ENCODE measurements at regions not wholly inside any gene's neighbourhood (a gene's known extent, or its start where the extent isn't known, plus 50 kb on each side); places are given as distances from the start of the nearest gene placed in this dataset.
A peak's percentile ranks its signal among the peaks of the same experiment; 100 is the strongest.
"Not testable (repeated sequence)": the region's sequence is repeated elsewhere in the genome, so short reads cannot be mapped to it uniquely, and the experiment has no call there.

DNA sequence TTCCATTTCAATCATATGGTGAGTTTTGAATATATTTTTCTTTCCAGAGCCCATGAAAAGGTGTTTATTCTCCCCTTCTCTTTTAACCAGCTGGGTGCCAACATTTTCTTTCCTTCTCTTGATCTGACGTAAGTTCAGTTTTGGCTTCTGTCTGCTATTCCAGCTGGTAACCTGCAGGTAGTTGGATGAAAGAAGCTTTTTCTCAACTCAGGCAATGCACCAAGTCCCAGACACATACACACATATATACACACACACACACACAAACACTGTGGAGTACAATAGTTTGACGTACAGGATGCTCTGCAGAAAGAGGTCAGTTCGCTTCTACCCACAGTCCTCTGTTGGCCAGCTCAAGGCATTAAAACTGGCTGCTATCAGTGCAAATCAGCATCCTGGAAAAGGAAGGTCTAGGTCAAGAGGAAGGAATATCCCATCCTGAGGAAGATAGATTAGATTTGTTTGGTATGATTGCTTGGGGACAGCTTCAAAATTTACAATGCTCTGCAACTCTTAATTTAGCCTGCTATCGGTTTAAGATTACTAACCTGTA lies 214.3 kb upstream of the SEMA6A start:
- DNase-seq = no peak

DNA sequence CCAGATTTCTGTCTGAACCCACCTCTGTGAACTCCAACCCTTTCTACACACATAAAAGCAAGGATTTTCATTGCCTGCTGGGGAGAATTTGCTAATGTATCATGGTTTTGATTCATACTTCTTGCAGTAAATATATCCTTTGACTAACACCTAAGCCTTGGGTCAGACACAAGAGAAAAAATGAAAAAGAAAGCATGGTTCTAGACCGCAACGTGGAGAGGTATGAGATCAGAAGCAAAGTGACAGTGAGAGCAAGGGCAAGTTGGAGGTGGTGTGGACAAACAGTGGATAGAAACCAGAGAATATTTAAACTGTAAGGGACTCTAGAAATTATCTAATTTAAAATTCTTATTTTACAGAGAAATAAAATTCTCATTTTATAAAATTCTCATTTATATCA lies 212.9 kb upstream of the SEMA6A start:
- DNase-seq = no peak

DNA sequence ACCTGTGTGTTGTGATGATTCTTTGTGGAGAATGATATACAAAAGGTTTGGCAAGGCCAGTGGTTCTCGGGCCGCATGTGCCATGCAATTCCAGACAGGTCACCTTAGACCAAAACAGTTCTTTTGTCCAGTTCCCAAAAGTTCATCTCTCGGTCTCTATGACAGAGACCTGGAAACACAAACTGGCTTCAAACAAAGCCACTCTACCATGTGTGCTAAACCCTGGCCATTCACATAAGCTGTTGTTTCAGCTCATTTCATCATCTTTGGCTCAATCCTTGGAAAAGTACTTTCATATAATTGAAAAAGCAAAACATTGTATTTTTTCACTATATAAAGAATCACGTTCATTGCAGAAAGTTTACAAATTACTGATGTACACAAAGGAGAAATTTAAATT lies 210.5 kb upstream of the SEMA6A start:
- DNase-seq = no peak

DNA sequence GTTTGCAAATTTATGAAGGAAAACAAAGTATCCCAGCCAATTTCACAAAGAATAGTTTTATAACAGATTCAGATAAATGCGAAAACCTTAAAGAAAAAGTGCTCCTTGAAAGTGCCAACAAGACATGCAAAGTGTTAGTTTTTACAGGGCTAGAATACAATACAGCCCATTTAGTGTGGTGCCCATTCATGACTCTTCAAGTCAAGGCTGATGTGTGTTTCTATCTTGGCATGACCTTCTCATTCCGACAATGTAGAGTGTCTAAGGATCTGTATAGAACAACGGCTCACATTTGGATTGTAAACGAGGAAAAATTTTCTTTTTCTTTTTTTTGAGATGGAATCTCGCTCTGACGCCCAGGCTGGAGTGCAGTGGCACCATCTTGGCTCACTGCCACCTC lies 205.2 kb upstream of the SEMA6A start:
- no peak for DNase-seq

DNA sequence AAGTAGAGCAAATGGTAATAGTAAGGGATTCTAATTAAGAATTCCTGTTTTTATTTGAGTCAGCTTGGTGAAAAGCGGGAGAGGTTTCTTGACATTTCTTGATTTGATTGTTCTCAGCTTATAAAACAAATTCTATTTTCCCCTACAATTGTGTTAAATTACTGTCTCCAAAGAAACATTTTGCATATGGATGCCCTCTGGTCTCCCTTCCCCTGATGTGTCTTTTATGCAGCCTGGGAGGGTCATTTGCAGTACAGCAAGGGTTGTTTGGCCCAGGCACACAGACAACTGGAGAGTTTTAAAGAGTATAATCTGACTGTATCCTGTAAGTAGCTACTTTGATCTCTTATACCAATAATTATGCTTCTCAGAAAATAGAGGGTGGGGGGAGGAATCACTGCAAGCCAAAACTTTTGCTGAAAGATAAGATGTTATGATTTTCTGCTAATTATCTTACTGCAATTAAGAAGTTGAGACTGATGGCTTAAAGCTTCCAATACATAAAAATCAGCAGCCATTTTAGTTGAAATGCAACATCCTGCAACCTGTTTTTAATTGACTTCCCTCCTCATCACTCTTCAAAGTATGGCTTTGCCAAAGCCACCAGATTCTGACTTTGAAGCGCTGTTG lies 204.1 kb upstream of the SEMA6A start:
- DNase-seq = no peak

DNA sequence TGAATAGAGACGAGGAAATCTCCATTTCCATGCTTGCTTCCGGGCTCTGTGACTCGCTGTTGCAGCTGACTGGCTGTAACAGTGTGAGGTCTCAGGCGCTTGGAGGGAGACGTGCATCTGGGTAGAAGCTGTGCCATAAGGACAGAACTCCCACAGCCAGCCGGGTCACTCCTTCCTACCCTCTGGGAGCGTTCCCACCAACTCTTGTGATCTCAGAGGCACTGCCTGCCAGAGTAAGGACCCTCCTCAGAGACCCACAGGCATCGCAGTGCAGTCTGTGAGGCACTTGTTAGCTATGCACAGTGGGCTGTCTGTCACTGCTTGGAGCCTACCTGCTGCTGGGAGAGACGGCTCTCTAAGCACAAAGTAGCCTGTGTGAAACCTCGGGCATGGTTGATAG lies 203.4 kb upstream of the SEMA6A start:
- no peak for DNase-seq

DNA sequence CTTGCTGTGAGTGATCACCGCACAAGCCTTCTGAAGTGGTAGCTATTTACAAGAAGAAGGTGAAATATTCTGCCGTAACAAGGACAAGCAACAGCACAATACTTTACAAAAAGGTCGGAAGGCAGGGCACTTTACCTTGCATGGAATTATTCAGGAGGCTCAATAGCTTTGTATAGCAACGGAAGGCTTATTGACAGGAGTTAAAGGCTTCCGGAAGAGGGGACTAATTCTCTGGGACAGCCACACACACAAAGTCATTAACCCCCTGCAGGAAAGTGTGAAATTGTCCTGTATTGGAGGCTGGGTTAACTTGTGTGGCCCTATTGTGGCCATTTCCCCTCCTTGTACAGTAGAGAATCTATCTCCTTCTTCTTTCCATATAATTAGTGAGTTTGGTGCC lies 199.3 kb upstream of the SEMA6A start:
- no peak for DNase-seq

DNA sequence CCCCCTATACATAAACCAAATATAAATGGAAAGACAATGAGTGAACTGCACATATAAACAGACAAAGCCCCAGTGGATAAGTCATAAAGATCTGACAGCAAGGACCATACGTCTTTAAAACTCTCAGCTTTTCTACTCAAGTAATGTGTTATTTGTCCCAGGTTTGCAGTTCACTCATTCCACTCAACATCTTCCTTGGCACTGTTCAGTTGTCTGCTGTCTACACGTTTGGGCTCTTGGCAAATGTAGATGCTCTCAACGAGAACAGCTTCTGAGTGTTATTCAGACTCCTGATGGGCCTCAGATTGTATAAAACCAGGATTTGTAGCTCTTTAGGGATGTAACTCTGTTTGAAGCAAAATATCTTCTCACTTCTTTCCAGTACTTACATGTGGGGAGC lies 198.2 kb upstream of the SEMA6A start:
- DNase-seq = no peak

DNA sequence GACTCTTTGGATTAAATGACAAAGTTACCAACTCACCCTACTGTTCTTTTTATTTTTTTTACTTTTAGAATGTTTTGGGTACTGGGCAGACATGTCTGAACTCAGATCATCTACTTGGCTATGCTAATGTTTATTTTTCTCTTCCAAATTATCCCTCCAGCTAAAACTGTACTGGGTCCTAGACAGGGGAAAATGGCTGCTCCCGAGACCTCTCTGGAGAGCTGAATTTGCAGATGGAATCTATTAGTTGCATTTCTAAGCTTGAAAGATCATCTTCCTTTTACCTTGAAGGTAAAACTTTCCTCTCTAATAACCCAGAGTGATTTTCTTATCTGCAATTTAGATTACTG lies 197.5 kb upstream of the SEMA6A start:
- no peak for DNase-seq

DNA sequence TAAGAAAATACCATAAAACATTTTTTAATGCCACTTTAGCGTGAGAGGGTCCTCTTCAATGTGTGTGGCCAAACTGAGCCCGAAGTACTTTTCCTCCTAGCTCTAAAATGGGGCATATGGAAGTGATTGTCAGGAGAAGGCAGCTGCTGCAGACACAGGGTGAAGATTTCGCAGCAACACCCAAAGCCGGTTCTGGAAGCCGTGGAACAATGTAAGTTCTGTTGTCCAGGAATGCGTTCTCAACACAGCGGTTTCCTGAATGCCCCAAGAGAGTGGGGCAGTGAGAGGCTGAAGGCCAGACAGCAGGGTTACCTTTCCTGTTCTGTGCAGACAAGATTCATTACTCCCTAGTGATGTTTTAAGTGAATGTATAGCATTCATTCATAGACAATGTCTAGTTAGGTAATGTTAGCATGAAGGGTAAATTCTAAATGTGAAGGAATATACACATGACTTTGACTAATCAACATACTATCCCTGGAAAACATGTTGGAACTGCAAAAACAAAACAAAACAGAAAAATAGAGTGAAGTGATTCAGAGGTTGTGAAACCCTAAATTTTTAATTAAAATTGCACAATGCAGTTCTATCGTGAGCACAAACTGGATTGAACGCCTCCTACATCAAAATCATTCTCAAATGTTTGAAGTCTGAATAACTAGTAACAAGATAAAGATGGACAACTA lies 197.0 kb upstream of the SEMA6A start:
- DNase-seq = no peak

DNA sequence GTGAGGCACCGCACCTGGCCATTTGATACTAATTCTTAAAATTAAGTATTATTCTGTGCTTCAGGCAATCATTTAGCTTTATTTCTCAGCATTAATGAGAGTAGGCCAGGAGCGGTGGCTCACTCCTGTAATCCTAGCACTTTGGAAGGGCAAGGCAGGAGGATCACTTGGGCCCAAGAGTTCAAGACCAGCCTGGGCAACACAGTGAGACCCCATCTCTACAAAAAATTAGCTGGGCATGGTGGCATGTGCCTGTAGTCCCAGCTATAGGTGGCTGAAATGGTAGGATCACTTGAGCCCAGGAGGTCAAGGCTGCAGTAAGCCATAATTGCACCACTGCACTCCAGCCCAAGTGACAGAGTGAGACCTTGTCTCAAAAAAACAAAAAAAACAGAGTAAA lies 195.3 kb upstream of the SEMA6A start:
- not testable (repeated sequence) for DNase-seq

DNA sequence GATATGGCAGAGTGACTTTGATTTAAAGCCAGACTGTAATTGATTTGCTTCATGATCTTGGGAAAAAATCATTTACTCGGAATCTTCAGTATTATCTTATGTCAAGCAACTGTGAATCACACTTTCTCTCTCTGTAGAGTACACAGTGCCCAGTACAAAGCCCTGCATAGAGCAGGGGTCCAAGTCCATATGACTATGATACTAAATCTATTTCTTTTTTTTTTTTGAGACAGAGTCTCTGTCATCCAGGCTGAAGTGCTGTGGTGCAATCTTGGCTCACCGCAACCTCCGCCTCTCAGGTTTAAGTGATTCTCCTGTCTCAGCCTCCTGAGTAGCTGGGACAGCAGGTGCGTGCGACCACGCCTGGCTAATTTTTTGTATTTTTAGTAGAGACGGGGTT lies 194.8 kb upstream of the SEMA6A start:
- no peak for DNase-seq

DNA sequence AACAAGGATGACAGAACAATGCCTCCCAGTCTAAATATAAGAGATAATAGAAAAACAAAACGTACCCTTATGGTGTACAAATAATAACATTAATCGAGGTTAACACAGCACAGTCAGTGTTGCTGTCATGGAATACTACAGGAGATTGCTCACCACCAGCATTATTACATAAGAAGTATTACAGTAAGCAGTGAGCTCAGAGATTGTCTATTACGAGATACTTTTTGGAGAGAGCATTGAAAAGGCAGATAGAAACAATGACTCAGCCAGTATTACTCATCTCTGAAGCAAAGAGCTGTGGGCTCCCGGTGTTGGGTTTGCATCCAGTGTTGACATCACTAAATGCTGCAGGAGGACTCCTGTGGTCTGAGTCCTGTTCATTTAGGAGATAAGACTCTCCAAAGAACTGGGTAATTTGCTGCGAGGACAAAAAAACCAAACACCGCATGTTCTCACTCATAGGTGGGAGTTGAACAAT lies 191.9 kb upstream of the SEMA6A start:
- DNase-seq = no peak

DNA sequence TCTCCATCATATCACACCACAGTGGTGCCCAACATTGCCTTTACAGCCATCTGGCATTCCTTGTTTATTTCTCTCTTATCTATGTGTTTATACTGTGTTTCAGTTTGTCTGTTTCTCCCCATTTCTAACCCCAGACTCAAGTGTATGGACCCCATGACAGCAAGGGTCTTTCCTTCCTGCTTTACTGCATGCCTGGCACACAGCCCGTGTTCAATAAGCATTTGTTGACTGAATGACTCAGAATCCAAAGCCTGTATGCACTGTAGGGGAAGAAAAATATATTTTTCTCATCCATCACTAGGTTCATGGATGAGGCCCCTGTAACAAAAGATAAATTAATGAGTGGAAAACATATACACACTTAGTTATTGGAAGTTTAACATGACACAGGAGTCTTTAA lies 190.8 kb upstream of the SEMA6A start:
- DNase-seq = no peak

DNA sequence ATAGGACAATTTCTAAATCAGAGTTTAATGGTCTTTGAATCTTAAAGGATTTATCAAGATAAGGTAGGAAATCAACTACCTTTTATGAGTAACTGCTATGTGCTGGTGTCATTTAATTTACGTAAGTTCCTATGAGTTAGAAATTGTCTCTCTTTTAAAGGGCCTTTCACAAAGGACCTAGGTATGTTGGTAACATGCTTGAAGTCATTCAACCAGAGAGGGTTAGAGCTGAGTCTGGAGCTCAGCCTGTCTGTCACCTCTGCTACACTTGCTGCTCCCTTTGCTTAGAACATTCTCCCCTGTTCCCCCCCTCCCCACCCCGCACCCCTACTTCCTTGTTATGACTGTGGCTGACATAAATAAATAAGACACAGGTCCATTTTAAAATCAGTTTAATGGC lies 190.3 kb upstream of the SEMA6A start:
- DNase-seq = no peak

DNA sequence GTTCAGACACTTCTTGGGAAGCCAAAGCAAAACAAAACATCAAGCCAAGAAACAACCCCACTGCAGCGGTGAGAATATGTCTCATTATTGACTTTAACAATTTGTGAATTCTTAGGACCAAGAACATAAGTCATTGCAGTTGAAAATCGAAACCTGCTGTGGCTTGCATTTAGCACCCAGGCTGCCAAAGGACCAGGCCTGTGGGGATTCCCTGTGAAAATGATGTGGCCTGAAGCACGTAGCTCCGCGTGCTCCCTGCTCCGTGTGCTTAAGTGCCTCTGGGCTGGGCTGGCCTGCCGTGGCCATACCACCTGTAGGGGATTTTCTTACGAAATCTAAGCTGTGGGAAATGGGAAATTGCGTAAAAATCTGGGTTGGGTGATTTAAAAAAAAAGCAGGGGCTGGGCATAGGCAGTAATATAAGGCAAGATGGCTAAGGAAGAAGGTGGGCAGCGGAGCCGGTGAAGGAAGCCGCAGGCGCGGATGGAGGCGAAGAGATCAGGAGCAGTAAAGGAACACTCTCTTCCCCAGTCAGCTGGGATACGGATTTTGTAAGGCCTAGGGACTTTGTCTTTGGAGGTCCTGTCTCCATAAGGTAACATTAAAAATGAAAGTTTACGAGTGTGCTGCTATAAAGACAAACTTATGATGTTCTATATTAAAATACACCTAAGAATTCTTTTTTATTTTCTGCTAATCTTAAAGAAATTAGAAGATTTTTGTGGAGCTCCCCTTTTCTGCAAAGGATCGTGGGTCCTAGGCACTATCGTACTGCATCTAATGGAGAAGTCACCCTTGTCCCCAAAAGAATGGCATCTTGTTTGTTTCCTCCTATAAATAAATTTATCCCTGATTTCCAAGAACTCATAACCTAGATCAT lies 189.6 kb upstream of the SEMA6A start:
- DNase-seq = no peak

DNA sequence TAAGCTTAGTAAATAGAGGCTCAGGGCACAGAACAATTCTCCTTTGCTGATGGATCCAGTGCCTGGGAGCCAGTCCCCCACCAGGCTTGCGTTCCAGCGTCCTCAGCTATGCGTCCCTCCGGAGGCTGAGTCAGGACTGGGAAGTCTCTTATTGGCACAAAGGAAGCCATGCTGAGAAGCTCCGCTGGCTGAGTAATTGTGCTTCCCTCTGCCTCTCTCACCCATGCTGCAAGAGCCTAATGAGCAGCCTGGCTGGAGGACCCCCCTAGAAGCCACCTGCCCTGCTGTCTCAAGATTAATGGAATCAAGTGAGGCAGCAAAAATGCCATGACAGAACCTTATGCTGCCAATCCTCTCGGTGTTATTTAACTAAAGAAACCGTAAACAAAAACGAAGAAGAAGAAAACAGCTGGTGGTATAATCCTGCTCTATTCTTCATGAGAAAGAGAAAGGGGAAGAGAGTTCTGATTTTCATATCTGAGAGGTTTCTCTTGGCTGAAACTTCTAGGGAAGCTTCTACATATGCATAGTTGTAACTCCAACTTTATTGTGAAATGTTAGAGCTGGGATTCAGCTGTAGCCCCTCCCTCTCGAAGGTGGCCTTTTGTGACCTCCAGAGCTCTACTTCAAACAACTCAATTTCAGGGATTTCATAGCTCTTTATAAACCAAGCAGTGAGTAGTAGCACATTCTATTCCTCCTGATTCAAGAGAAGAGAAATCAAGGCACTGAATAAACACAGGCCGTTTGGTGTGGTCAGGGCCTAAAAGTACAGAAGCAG lies 185.4 kb upstream of the SEMA6A start:
- peak; percentile 42 for DNase-seq

DNA sequence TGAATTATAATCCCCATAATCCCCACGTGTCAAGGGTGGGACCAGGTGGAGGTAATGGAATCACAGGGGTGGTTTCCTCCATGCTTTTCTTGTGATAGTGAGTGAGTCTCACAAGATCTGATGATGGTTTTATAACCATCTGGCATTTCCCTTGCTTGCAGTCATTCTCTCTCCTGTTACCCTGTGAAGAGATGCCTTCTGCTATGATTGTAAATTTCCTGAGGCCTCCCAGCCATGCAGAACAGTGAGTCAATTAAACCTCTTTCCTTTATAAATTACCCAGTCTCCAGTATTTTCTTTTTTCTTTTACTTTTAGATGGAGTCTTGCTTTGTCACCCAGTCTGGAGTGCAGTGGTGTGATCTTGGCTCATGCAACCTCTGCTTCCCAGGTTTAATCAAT lies 182.7 kb upstream of the SEMA6A start:
- no peak for DNase-seq

DNA sequence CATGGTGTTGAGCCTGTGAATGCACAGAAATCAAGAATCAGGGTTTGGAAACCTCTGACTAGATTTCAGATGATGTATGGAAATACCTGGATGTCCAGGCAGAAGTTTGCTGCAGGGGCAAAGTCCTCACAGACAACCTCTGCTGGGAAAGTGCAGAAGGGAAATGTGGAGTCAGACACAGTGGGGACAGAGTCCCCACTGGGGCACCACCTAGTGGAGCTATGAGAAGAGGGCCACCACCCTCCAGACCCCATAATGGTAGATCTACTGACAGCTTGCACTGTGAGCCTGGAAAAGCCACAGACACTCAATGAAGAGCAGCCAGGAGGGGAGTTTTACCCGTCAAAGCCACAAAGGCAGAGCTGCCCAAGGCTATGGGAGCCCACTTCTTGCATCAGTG lies 181.9 kb upstream of the SEMA6A start:
- no peak for DNase-seq

DNA sequence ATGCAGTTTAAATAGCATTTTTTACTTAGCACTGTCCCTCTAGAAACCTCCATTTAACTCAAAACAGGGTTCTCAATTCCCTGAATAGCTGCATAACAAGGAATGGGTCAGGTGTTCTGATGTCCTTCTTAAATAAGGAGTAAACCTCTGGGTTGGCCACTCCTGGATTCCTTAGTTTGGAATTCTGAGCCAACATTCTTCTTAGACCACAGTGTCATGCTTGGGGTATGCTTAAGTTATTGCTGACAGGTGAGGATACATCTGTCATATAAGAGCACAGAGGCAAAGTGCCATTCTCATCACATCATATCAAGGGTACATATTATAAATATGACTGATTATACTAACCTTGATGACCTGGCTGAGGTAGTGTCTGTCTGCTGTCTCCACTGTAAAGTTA lies 179.9 kb upstream of the SEMA6A start:
- peak; percentile 37 for DNase-seq

DNA sequence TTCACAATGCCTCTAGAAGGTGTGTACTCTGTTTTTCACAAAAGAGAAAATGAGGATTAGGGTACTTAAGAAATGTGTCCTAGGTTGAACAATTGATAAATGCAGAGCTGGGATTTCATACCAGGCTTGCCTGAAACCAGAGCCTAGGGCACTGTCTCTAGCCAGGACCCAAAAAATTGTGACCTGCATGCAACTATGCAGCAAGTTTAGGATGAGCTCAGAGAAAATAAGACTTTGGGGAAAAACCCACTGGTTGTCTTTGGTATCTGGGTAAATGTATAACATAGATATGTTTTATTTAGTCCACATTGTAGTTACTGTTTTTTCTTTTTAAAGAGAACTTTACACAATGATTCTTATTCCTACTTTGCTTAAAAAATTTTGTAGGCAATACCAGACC lies 177.1 kb upstream of the SEMA6A start:
- no peak for DNase-seq

DNA sequence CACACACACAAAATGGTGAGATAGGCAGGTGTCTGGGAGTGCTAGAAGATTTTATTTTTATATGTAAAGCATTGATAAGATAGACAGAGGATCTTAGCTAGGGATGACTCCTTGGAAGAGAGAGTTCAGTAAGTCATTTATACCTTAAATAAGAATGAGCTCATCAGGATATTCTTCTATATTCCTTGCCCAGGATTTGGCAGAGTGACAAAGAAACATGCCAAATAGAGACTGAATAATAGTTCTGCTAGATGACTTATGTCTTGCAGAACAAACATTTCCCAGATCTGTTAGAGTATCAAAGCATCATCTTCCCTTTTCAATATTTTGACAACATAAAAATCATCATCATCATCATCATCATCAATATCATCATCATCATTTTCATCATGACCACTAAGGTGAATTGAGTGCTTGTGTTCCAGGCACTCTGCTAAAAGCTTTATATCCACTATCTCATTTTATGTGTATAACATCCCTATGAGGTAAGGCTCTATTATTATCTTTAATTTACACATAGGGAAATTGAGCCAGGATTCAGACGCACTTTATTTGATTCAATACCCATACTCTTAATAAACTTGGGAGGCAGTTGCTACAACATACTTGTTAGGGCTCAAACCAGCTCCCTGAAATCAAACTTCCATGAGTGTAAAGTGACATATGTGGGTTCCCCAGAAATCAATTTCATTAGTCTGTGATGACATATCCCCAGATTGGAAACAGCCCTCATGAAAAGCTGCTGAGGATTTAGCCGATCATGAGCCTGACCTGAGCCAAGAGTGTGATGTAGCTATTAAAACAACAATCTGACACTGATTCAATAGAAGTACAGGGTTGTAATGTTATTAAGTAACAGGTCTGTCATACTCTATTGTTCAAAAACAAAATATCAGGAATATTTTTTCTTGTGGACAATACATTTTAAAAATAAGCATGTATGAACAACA lies 176.3 kb upstream of the SEMA6A start:
- DNase-seq = peak; percentile 43

Measured in NCI-H82 (cell line).